WTC11 (cell line): ENCODE measurements at regions not wholly inside any gene's neighbourhood (a gene's known extent, or its start where the extent isn't known, plus 50 kb on each side); places are given as distances from the start of the nearest gene placed in this dataset.

Experiments used
- ATAC-seq: fragments of 200-7000 bp; cut with Tn5 transposase; 2 replicates; pipeline ENCODE4 v1.10.0; 2021; ENCODE audit warnings: mild to moderate bottlenecking, moderate library complexity
- CTCF ChIA-PET: fragments of 300-600 bp; sonication (Branson Sonifier 250); formaldehyde crosslinking; loops from one replicate; lab custom pipeline; 2021; ENCODE audit warnings: antibody characterized with exemption; lab: Charles Lee
- POLR2A ChIA-PET: fragments of 350-600 bp; sonication (Branson Sonifier 250); formaldehyde crosslinking; loops from one replicate; lab custom pipeline; 2021; ENCODE audit warnings: antibody characterized with exemption; lab: Charles Lee
- DNase-seq: peaks from one replicate; pipeline ENCODE4 v3.0.0; 2021; ENCODE audit warnings: low spot score
- H3K27ac Mint-ChIP-seq: 2 replicates; pipeline ENCODE4 v1.8.0; 2021; ENCODE audit warnings: mixed read lengths
- H3K27me3 Mint-ChIP-seq: 2 replicates; pipeline ENCODE4 v1.8.0; 2021; ENCODE audit warnings: low read depth, mild to moderate bottlenecking, moderate library complexity, mixed read lengths
- H3K36me3 Mint-ChIP-seq: 2 replicates; pipeline ENCODE4 v1.8.0; 2021; ENCODE audit warnings: mixed read lengths
- H3K4me1 Mint-ChIP-seq: 2 replicates; pipeline ENCODE4 v1.8.0; 2022; ENCODE audit warnings: mixed read lengths
- H3K4me3 Mint-ChIP-seq: 2 replicates; pipeline ENCODE4 v1.8.0; 2021; ENCODE audit warnings: mild to moderate bottlenecking, moderate library complexity, mixed read lengths
- H3K9me3 Mint-ChIP-seq: 2 replicates; pipeline ENCODE4 v1.8.0; 2021; ENCODE audit warnings: mixed read lengths
- ATF1 ChIP-seq: sonication (generic); formaldehyde crosslinking; IDR thresholded peaks from 2 replicates; pipeline ENCODE4 v1.8.1; 2023; ENCODE audit warnings: mild to moderate bottlenecking, moderate library complexity, missing genetic modification reagents
- ATF6 ChIP-seq: sonication (generic); formaldehyde crosslinking; IDR thresholded peaks from 2 replicates; pipeline ENCODE4 v1.8.1; 2023; ENCODE audit warnings: mild to moderate bottlenecking, missing genetic modification reagents
- CBFB ChIP-seq: sonication (generic); formaldehyde crosslinking; IDR thresholded peaks from 2 replicates; pipeline ENCODE4 v1.8.1; 2022; ENCODE audit warnings: mild to moderate bottlenecking, low read depth, missing genetic modification reagents
- CDX4 ChIP-seq: fragments of 250-450 bp; sonication (Bioruptor Pico); IDR thresholded peaks from 2 replicates; pipeline ENCODE4 v1.9.0; 2021; ENCODE audit warnings: moderate library complexity, mild to moderate bottlenecking, inconsistent platforms, borderline replicate concordance
- ELF4 ChIP-seq: sonication (generic); formaldehyde crosslinking; IDR thresholded peaks from 2 replicates; pipeline ENCODE4 v1.8.1; 2022; ENCODE audit warnings: low read depth, mild to moderate bottlenecking, moderate library complexity, missing genetic modification reagents
- ESRRA ChIP-seq: sonication (generic); formaldehyde crosslinking; IDR thresholded peaks from 2 replicates; pipeline ENCODE4 v1.8.1; 2022; ENCODE audit warnings: mild to moderate bottlenecking, missing genetic modification reagents, borderline replicate concordance
- ETV6 ChIP-seq: sonication (generic); formaldehyde crosslinking; IDR thresholded peaks from 2 replicates; pipeline ENCODE4 v1.8.1; 2022; ENCODE audit warnings: mild to moderate bottlenecking, missing genetic modification reagents
- NR3C1 ChIP-seq: sonication (generic); formaldehyde crosslinking; conservative IDR thresholded peaks from 2 replicates; pipeline ENCODE4 v1.8.1; 2023; ENCODE audit warnings: low read depth, mild to moderate bottlenecking, missing genetic modification reagents
- SP1 ChIP-seq: sonication (generic); formaldehyde crosslinking; conservative IDR thresholded peaks from 2 replicates; pipeline ENCODE4 v1.8.1; 2022; ENCODE audit warnings: missing genetic modification reagents
- ZNF219 ChIP-seq: sonication (generic); formaldehyde crosslinking; IDR thresholded peaks from 2 replicates; pipeline ENCODE4 v1.8.0; 2023; ENCODE audit warnings: missing genetic modification reagents, mild to moderate bottlenecking, borderline replicate concordance
- ZNF263 ChIP-seq: sonication (generic); formaldehyde crosslinking; IDR thresholded peaks from 2 replicates; pipeline ENCODE4 v1.8.1; 2022; ENCODE audit warnings: low read depth, mild to moderate bottlenecking, moderate library complexity, missing genetic modification reagents
- TF ChIP-seq, protein P1 (sequence below): fragments of 250-450 bp; sonication (Bioruptor Pico); IDR thresholded peaks from 2 replicates; pipeline ENCODE4 v2.1.2; 2022; ENCODE audit warnings: mild to moderate bottlenecking, moderate library complexity
- TF ChIP-seq, protein P2 (sequence below): sonication (generic); formaldehyde crosslinking; IDR thresholded peaks from 2 replicates; pipeline ENCODE4 v1.8.0; 2022; ENCODE audit warnings: missing genetic modification reagents
- TF ChIP-seq, protein P3 (sequence below): sonication (generic); formaldehyde crosslinking; IDR thresholded peaks from 2 replicates; pipeline ENCODE4 v1.8.0; 2023; ENCODE audit warnings: mild to moderate bottlenecking, missing genetic modification reagents

DNA sequence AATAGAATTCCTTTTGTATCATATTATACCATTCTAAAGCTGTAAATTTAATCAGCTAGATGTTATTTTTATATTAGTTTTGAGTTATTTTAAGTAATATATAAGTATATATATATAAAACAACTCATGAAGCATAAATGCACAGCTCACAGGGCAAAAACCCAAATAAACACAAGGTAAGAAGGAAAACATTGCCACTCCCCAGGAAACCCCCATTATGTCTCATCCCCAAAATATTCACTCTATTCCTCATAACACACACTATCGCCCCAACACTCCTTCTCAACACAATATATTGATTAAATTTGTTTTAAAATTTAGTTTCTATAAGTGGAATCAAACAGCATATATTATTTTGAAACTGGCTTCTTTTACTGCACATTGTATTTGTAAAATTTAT, 98.6 kb upstream of the FAM83B start:
- TF ChIP-seq ATF1 (no peak), ATF6 (CRISPR knock-in tag) (no peak), ELF4 (CRISPR knock-in tag) (no peak)
- POLR2A ChIA-PET: interaction anchor here (0.5 kb wide), 1 partner anchor 45 kb away, joined by 6 read pairs; no protein-coding TSS in a partner anchor
- peaks cover 16% of the 10 kb centered on the region for H3K9me3 Mint-ChIP-seq
- ATAC-seq (no peak), DNase-seq (no peak)
- H3K27me3 Mint-ChIP-seq: no peaks in the 10 kb centered on the region
- 0 out of 2 replicates have a peak, but pooled peaks cover 2% of the 10 kb centered on the region for H3K36me3 Mint-ChIP-seq
- no peaks in the 10 kb centered on the region for H3K4me1 Mint-ChIP-seq
- H3K4me3 Mint-ChIP-seq: no peak overlapping the region
- CTCF ChIA-PET: interaction anchor here (1.1 kb wide), 1 partner anchor 11 kb away, joined by 5 read pairs; no protein-coding TSS in a partner anchor
- H3K27ac Mint-ChIP-seq: no peak overlapping the region

GRCh38 chr6:54754406-54754805, 92.2 kb upstream of the FAM83B start:
- TF ChIP-seq ZNF219 (CRISPR knock-in tag): no peak
- no peak for TF ChIP-seq ETV6 (CRISPR knock-in tag)
- no peak for TF ChIP-seq NR3C1 (CRISPR knock-in tag)
- TF ChIP-seq, protein P1, sequence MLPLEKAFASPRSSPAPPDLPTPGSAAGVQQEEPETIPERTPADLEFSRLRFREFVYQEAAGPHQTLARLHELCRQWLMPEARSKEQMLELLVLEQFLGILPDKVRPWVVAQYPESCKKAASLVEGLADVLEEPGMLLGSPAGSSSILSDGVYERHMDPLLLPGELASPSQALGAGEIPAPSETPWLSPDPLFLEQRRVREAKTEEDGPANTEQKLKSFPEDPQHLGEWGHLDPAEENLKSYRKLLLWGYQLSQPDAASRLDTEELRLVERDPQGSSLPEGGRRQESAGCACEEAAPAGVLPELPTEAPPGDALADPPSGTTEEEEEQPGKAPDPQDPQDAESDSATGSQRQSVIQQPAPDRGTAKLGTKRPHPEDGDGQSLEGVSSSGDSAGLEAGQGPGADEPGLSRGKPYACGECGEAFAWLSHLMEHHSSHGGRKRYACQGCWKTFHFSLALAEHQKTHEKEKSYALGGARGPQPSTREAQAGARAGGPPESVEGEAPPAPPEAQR (CRISPR knock-in tag): no peak
- TF ChIP-seq ESRRA: no peak
- no peak for TF ChIP-seq ZNF263 (CRISPR knock-in tag)
- TF ChIP-seq, protein P2, sequence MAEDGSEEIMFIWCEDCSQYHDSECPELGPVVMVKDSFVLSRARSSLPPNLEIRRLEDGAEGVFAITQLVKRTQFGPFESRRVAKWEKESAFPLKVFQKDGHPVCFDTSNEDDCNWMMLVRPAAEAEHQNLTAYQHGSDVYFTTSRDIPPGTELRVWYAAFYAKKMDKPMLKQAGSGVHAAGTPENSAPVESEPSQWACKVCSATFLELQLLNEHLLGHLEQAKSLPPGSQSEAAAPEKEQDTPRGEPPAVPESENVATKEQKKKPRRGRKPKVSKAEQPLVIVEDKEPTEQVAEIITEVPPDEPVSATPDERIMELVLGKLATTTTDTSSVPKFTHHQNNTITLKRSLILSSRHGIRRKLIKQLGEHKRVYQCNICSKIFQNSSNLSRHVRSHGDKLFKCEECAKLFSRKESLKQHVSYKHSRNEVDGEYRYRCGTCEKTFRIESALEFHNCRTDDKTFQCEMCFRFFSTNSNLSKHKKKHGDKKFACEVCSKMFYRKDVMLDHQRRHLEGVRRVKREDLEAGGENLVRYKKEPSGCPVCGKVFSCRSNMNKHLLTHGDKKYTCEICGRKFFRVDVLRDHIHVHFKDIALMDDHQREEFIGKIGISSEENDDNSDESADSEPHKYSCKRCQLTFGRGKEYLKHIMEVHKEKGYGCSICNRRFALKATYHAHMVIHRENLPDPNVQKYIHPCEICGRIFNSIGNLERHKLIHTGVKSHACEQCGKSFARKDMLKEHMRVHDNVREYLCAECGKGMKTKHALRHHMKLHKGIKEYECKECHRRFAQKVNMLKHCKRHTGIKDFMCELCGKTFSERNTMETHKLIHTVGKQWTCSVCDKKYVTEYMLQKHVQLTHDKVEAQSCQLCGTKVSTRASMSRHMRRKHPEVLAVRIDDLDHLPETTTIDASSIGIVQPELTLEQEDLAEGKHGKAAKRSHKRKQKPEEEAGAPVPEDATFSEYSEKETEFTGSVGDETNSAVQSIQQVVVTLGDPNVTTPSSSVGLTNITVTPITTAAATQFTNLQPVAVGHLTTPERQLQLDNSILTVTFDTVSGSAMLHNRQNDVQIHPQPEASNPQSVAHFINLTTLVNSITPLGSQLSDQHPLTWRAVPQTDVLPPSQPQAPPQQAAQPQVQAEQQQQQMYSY (CRISPR knock-in tag): no peak
- no peak for TF ChIP-seq SP1 (CRISPR knock-in tag)
- TF ChIP-seq CDX4: no peak
- no peak for TF ChIP-seq CBFB
- TF ChIP-seq, protein P3, sequence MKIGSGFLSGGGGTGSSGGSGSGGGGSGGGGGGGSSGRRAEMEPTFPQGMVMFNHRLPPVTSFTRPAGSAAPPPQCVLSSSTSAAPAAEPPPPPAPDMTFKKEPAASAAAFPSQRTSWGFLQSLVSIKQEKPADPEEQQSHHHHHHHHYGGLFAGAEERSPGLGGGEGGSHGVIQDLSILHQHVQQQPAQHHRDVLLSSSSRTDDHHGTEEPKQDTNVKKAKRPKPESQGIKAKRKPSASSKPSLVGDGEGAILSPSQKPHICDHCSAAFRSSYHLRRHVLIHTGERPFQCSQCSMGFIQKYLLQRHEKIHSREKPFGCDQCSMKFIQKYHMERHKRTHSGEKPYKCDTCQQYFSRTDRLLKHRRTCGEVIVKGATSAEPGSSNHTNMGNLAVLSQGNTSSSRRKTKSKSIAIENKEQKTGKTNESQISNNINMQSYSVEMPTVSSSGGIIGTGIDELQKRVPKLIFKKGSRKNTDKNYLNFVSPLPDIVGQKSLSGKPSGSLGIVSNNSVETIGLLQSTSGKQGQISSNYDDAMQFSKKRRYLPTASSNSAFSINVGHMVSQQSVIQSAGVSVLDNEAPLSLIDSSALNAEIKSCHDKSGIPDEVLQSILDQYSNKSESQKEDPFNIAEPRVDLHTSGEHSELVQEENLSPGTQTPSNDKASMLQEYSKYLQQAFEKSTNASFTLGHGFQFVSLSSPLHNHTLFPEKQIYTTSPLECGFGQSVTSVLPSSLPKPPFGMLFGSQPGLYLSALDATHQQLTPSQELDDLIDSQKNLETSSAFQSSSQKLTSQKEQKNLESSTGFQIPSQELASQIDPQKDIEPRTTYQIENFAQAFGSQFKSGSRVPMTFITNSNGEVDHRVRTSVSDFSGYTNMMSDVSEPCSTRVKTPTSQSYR (CRISPR knock-in tag): no peak
- Mint-ChIP-seq H3K27me3 (no peaks in the 10 kb centered on the region), H3K9me3 (peaks cover 11% of the 10 kb centered on the region), H3K36me3 (no peaks in the 10 kb centered on the region), H3K27ac (no peak overlapping the region), H3K4me1 (peaks cover 7% of the 10 kb centered on the region), H3K4me3 (no peak overlapping the region)
- no peak for ATAC-seq
- ChIA-PET POLR2A (no interaction called here), CTCF (interaction anchor here (1.0 kb wide), 1 partner anchor 17 kb away, joined by 4 read pairs; no protein-coding TSS in a partner anchor)
- DNase-seq: no peak
